Liver (tissue), 8 donors: ENCODE measurements at regions not wholly inside any gene's neighbourhood (a gene's known extent, or its start where the extent isn't known, plus 50 kb on each side); places are given as distances from the start of the nearest gene placed in this dataset.

Source experiments
- DNase-seq: peaks from one replicate; pipeline ENCODE4 v3.0.0-alpha.2; 2017; ENCODE audit warnings: low spot score
- H3K27ac ChIP-seq, 2 donors: one replicate each; pipeline ENCODE4 v1.7.0; 2013; ENCODE audit warnings: inconsistent platforms in 2 of 2, low read length in 2 of 2, control low read depth in 1 of 2, low read depth in 1 of 2, mild to moderate bottlenecking in 1 of 2
- H3K27me3 ChIP-seq, 4 donors: one replicate each; pipeline versions ENCODE4 v1.6.1 to v1.7.0; 2013; ENCODE audit warnings: low read length in 3 of 4, inconsistent platforms in 1 of 4, mild to moderate bottlenecking in 1 of 4, moderate library complexity in 1 of 4; ENCODE audit not compliant: control insufficient read depth in 4 of 4, insufficient read depth in 4 of 4
- H3K36me3 ChIP-seq, 4 donors: one replicate each; pipeline versions ENCODE4 v1.6.1 to v1.7.0; 2013; ENCODE audit warnings: low read length in 3 of 4, mild to moderate bottlenecking in 3 of 4, low read depth in 1 of 4, moderate library complexity in 1 of 4; ENCODE audit not compliant: control insufficient read depth in 4 of 4, insufficient read depth in 3 of 4
- H3K4me1 ChIP-seq, 4 donors: one replicate each; pipeline versions ENCODE4 v1.6.1 to v1.7.0; 2013; ENCODE audit warnings: low read length in 3 of 4, mild to moderate bottlenecking in 3 of 4, moderate library complexity in 1 of 4; ENCODE audit not compliant: control insufficient read depth in 4 of 4, insufficient read depth in 4 of 4
- H3K4me3 ChIP-seq, 3 donors: one replicate each; pipeline versions ENCODE4 v1.6.1 to v1.7.0; 2013; ENCODE audit warnings: low read length in 3 of 3, control low read depth in 1 of 3, low read depth in 1 of 3, mild to moderate bottlenecking in 1 of 3
- H3K9ac ChIP-seq, 2 donors: one replicate each; pipeline ENCODE4 v1.7.0; 2013; ENCODE audit warnings: low read length in 2 of 2, mild to moderate bottlenecking in 2 of 2, moderate library complexity in 2 of 2, control low read depth in 1 of 2, low read depth in 1 of 2
- H3K9me3 ChIP-seq, 4 donors: one replicate each; pipeline versions ENCODE4 v1.6.1 to v1.7.0; 2013; ENCODE audit warnings: low read length in 3 of 4; ENCODE audit not compliant: control insufficient read depth in 4 of 4
- ATF3 ChIP-seq: IDR thresholded peaks from 2 replicates; pipeline ENCODE4 v1.6.1; 2016; ENCODE audit warnings: antibody characterized with exemption
- EGR1 ChIP-seq, 2 donors: IDR thresholded peaks; 2 replicates each; pipeline ENCODE4 v1.6.1; 2016 to 2018; ENCODE audit warnings: antibody characterized with exemption in 2 of 2, low read depth in 2 of 2
- FOXA1 ChIP-seq: IDR thresholded peaks from 2 replicates; pipeline ENCODE4 v1.6.1; 2016; ENCODE audit warnings: antibody characterized with exemption
- FOXA2 ChIP-seq: IDR thresholded peaks from 2 replicates; pipeline ENCODE4 v1.6.1; 2016; ENCODE audit warnings: antibody characterized with exemption
- GABPA ChIP-seq, 2 donors: IDR thresholded peaks in 1 of 2; conservative IDR thresholded peaks in 1 of 2; 2 replicates each; pipeline ENCODE4 v1.6.1; 2016; ENCODE audit warnings: antibody characterized with exemption in 2 of 2, mild to moderate bottlenecking in 1 of 2, moderate library complexity in 1 of 2
- HNF4A ChIP-seq, 2 donors: conservative IDR thresholded peaks; 2 replicates each; pipeline ENCODE4 v1.6.1; 2016; ENCODE audit warnings: antibody characterized with exemption in 2 of 2, mild to moderate bottlenecking in 2 of 2
- HNF4G ChIP-seq: IDR thresholded peaks from 2 replicates; pipeline ENCODE4 v1.6.1; 2016; ENCODE audit warnings: antibody characterized with exemption
- JUND ChIP-seq, 2 donors: IDR thresholded peaks; 2 replicates each; pipeline ENCODE4 v1.6.1; 2016; ENCODE audit warnings: antibody characterized with exemption in 2 of 2
- NR2F2 ChIP-seq: IDR thresholded peaks from 2 replicates; pipeline ENCODE4 v1.6.1; 2016; ENCODE audit warnings: antibody characterized with exemption
- RAD21 ChIP-seq, 2 donors: IDR thresholded peaks; 2 replicates each; pipeline ENCODE4 v1.6.1; 2016; ENCODE audit warnings: antibody characterized with exemption in 2 of 2, mild to moderate bottlenecking in 2 of 2
- REST ChIP-seq: IDR thresholded peaks from 2 replicates; pipeline ENCODE4 v1.6.1; 2016; ENCODE audit warnings: antibody characterized with exemption, mild to moderate bottlenecking
- RXRA ChIP-seq, 2 donors: IDR thresholded peaks; 2 replicates each; pipeline ENCODE4 v1.6.1; 2017 to 2018; ENCODE audit warnings: antibody characterized with exemption in 2 of 2, mild to moderate bottlenecking in 1 of 2
- SP1 ChIP-seq: IDR thresholded peaks from 2 replicates; pipeline ENCODE4 v1.6.1; 2018; ENCODE audit warnings: antibody characterized with exemption, mild to moderate bottlenecking
- TAF1 ChIP-seq: conservative IDR thresholded peaks from 2 replicates; pipeline ENCODE4 v1.6.1; 2016; ENCODE audit warnings: antibody characterized with exemption, mild to moderate bottlenecking
- YY1 ChIP-seq: IDR thresholded peaks from 2 replicates; pipeline ENCODE4 v1.6.1; 2016; ENCODE audit warnings: antibody characterized with exemption, mild to moderate bottlenecking
- WGBS: extraction: QIAGEN DNeasy Blood & Tissue Kit; methylation state at CpG from one replicate; pipeline ENCODE4 v1.1.7; 2013; 5-methylcytosine and 5-hydroxymethylcytosine counted together
- TF ChIP-seq, protein P1 (sequence below): IDR thresholded peaks from 2 replicates; pipeline ENCODE4 v1.6.1; 2016; ENCODE audit warnings: antibody characterized with exemption
- TF ChIP-seq, protein P2 (sequence below): fragments of 150-350 bp; IDR thresholded peaks from 2 replicates; pipeline ENCODE4 v1.5.1; 2017; ENCODE audit warnings: improper control_type of control experiment, low read depth, low read length; ENCODE audit not compliant: missing input control
- TF ChIP-seq, protein P3 (sequence below): IDR thresholded peaks from 2 replicates; pipeline ENCODE4 v1.6.1; 2016; ENCODE audit warnings: antibody characterized with exemption
- donor health status: healthy.
- donor health status: healthy.
- donor health status: healthy.
- donor health status: healthy.
- donor health status: healthy.

DNA sequence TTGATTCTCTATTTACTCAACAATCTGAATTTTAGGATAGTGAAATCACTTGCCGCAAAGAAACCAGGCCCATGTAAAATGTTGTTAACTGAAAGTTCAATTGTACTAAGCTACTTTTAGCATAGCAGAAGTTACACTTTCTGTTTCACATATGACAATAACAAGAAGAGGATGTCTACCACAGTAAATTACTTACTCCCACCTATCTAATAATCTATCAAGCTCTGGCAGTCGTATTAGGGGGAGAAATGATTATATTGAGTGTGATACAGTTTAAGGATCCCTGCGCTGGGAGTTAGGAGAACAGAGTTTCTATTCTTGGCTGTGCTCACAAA lies 66.5 kb upstream of the CAND1 start:
- WGBS = 71% methylated on average over 3 of the region's 3 CpGs
- DNase-seq = no peak
- no peak overlapping the region for H3K9ac ChIP-seq
- H3K27me3 ChIP-seq = no peaks in the 10 kb centered on the region
- TF ChIP-seq SP1 (no peak), HNF4A (conservative IDR thresholded peaks at IDR 0.05) (no peak), YY1 (no peak), TAF1 (no peak), JUND (IDR thresholded peaks at IDR 0.05) (no peak), RAD21 (IDR thresholded peaks at IDR 0.05) (no peak), GABPA (IDR thresholded peaks at IDR 0.05 in 1 of 2, conservative IDR thresholded peaks at IDR 0.05 in 1 of 2) (no peak), FOXA2 (no peak), NR2F2 (no peak), ATF3 (no peak), HNF4G (no peak), RXRA (IDR thresholded peaks at IDR 0.05) (no peak), FOXA1 (no peak), EGR1 (IDR thresholded peaks at IDR 0.05; ENCODE audit: low read depth in 2 of 2) (no peak), REST (no peak)
- TF ChIP-seq, protein P1, sequence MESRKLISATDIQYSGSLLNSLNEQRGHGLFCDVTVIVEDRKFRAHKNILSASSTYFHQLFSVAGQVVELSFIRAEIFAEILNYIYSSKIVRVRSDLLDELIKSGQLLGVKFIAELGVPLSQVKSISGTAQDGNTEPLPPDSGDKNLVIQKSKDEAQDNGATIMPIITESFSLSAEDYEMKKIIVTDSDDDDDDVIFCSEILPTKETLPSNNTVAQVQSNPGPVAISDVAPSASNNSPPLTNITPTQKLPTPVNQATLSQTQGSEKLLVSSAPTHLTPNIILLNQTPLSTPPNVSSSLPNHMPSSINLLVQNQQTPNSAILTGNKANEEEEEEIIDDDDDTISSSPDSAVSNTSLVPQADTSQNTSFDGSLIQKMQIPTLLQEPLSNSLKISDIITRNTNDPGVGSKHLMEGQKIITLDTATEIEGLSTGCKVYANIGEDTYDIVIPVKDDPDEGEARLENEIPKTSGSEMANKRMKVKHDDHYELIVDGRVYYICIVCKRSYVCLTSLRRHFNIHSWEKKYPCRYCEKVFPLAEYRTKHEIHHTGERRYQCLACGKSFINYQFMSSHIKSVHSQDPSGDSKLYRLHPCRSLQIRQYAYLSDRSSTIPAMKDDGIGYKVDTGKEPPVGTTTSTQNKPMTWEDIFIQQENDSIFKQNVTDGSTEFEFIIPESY = no peak
- TF ChIP-seq, protein P2, sequence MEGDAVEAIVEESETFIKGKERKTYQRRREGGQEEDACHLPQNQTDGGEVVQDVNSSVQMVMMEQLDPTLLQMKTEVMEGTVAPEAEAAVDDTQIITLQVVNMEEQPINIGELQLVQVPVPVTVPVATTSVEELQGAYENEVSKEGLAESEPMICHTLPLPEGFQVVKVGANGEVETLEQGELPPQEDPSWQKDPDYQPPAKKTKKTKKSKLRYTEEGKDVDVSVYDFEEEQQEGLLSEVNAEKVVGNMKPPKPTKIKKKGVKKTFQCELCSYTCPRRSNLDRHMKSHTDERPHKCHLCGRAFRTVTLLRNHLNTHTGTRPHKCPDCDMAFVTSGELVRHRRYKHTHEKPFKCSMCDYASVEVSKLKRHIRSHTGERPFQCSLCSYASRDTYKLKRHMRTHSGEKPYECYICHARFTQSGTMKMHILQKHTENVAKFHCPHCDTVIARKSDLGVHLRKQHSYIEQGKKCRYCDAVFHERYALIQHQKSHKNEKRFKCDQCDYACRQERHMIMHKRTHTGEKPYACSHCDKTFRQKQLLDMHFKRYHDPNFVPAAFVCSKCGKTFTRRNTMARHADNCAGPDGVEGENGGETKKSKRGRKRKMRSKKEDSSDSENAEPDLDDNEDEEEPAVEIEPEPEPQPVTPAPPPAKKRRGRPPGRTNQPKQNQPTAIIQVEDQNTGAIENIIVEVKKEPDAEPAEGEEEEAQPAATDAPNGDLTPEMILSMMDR = no peak
- TF ChIP-seq, protein P3, sequence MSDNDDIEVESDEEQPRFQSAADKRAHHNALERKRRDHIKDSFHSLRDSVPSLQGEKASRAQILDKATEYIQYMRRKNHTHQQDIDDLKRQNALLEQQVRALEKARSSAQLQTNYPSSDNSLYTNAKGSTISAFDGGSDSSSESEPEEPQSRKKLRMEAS = no peak
- no peak overlapping the region for H3K4me3 ChIP-seq
- H3K27ac ChIP-seq = no peak overlapping the region
- no peaks in the 10 kb centered on the region for H3K9me3 ChIP-seq
- H3K36me3 ChIP-seq = no peaks in the 10 kb centered on the region
- no peaks in the 10 kb centered on the region for H3K4me1 ChIP-seq
